Gastrocnemius medialis (tissue), 4 donors: ENCODE measurements at regions not wholly inside any gene's neighbourhood (a gene's known extent, or its start where the extent isn't known, plus 50 kb on each side); places are given as distances from the start of the nearest gene placed in this dataset.

Experiments used
- POLR2A ChIP-seq, 2 donors: fragments of 450-650 bp; IDR thresholded peaks; one replicate each; pipeline ENCODE4 v1.6.1; 2017; ENCODE audit warnings: antibody characterized with exemption in 2 of 2, mild to moderate bottlenecking in 2 of 2, moderate library complexity in 2 of 2
- TF ChIP-seq, protein P1 (sequence below), 5 experiments: fragments of 450-650 bp in 3 of 5; fragments of 200-600 bp in 2 of 5; sonication (generic) in 2 of 5; IDR thresholded peaks in 4 of 5; conservative IDR thresholded peaks in 1 of 5; 1 replicate in 4 of 5; 2 replicates in 1 of 5; pipeline ENCODE4 v1.5.1; 2016 to 2019; ENCODE audit warnings: antibody characterized with exemption in 5 of 5, mild to moderate bottlenecking in 3 of 5, moderate library complexity in 3 of 5

DNA sequence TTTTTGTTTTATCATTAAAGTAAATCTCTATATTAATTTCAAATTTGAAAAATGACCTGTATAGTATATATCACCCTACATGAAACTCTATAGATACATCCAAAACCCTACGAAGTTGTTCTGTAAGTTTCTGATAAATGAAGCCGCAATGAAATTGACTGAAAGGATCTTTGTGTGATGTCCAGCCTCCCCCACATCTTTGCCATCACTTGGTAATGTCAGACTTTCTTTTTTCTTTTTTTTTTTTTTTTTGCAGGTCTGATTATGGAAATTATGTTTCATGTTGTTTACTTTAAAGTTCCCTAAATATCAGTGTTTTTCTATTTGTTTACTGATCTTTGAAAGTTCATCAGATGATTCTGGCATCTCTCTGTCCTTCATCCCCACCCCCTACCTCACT lies 155.6 kb upstream of the CDH4 start:
- TF ChIP-seq, protein P1, sequence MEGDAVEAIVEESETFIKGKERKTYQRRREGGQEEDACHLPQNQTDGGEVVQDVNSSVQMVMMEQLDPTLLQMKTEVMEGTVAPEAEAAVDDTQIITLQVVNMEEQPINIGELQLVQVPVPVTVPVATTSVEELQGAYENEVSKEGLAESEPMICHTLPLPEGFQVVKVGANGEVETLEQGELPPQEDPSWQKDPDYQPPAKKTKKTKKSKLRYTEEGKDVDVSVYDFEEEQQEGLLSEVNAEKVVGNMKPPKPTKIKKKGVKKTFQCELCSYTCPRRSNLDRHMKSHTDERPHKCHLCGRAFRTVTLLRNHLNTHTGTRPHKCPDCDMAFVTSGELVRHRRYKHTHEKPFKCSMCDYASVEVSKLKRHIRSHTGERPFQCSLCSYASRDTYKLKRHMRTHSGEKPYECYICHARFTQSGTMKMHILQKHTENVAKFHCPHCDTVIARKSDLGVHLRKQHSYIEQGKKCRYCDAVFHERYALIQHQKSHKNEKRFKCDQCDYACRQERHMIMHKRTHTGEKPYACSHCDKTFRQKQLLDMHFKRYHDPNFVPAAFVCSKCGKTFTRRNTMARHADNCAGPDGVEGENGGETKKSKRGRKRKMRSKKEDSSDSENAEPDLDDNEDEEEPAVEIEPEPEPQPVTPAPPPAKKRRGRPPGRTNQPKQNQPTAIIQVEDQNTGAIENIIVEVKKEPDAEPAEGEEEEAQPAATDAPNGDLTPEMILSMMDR (IDR thresholded peaks at IDR 0.05 in 4 of 5, conservative IDR thresholded peaks at IDR 0.05 in 1 of 5), result no peak
- TF ChIP-seq POLR2A (IDR thresholded peaks at IDR 0.05), result no peak
